GM23338 (cell line): ENCODE measurements at regions not wholly inside any gene's neighbourhood (a gene's known extent, or its start where the extent isn't known, plus 50 kb on each side); places are given as distances from the start of the nearest gene placed in this dataset.

Experiments
- ATAC-seq: fragments of 200-7000 bp; cut with Tn5 transposase; 3 replicates; pipeline ENCODE4 v1.9.1; 2020
- DNase-seq: peaks from one replicate; pipeline ENCODE4 v3.0.0-alpha.2; 2015; ENCODE audit warnings: low spot score
- H2AFZ ChIP-seq: fragments of 200-600 bp; sonication (generic); 2 replicates; pipeline ENCODE4 v1.8.0; 2016; ENCODE audit warnings: antibody characterized with exemption, mild to moderate bottlenecking, moderate library complexity
- H3F3A ChIP-seq: fragments of 200-600 bp; sonication (generic); replicated peaks from 2 replicates; pipeline ENCODE4 v1.8.0; 2017; ENCODE audit warnings: antibody characterized with exemption, mixed run types, low read depth
- H3K27ac ChIP-seq: fragments of 200-600 bp; sonication (generic); 2 replicates; pipeline ENCODE4 v1.6.1; 2016; ENCODE audit warnings: low read depth
- H3K27me3 ChIP-seq: fragments of 200-600 bp; sonication (generic); 2 replicates; pipeline ENCODE4 v1.8.0; 2016; ENCODE audit warnings: mild to moderate bottlenecking, mixed run types, moderate library complexity; ENCODE audit not compliant: insufficient read depth
- H3K36me3 ChIP-seq: fragments of 200-600 bp; sonication (generic); 2 replicates; pipeline ENCODE4 v1.8.0; 2016; ENCODE audit warnings: mild to moderate bottlenecking; ENCODE audit not compliant: insufficient read depth
- H3K4me1 ChIP-seq: fragments of 200-600 bp; sonication (generic); 2 replicates; pipeline ENCODE4 v1.8.0; 2016; ENCODE audit warnings: mild to moderate bottlenecking, moderate library complexity; ENCODE audit not compliant: insufficient read depth
- H3K4me2 ChIP-seq: fragments of 200-600 bp; sonication (generic); 2 replicates; pipeline ENCODE4 v1.7.1; 2017; ENCODE audit warnings: mixed run types
- H3K4me3 ChIP-seq: fragments of 200-600 bp; sonication (generic); 2 replicates; pipeline ENCODE4 v1.6.1; 2016; ENCODE audit warnings: mixed run types
- H3K79me2 ChIP-seq: fragments of 200-600 bp; sonication (generic); replicated peaks from 2 replicates; pipeline ENCODE4 v1.8.0; 2017; ENCODE audit warnings: mild to moderate bottlenecking; ENCODE audit not compliant: insufficient read depth
- H3K9me2 ChIP-seq: fragments of 200-600 bp; sonication (generic); 2 replicates; pipeline ENCODE4 v1.8.0; 2017; ENCODE audit not compliant: insufficient read depth
- H4K20me1 ChIP-seq: fragments of 200-600 bp; sonication (generic); replicated peaks from 2 replicates; pipeline ENCODE4 v1.8.0; 2017; ENCODE audit warnings: mild to moderate bottlenecking; ENCODE audit not compliant: insufficient read depth
- H3K27ac Mint-ChIP-seq: 2 replicates; pipeline ENCODE4 v1.8.0; 2020; ENCODE audit warnings: inconsistent platforms, mild to moderate bottlenecking, moderate library complexity, mixed read lengths
- H3K27me3 Mint-ChIP-seq: 3 replicates; pipeline ENCODE4 v1.8.0; 2022; ENCODE audit warnings: low read depth, mild to moderate bottlenecking, moderate library complexity, mixed read lengths, inconsistent platforms; ENCODE audit not compliant: insufficient read depth, poor library complexity
- H3K36me3 Mint-ChIP-seq: 3 replicates; pipeline ENCODE4 v1.8.0; 2021; ENCODE audit warnings: low read depth, mild to moderate bottlenecking, inconsistent platforms, moderate library complexity, mixed read lengths
- H3K4me1 Mint-ChIP-seq: 3 replicates; pipeline ENCODE4 v1.8.0; 2020; ENCODE audit warnings: mild to moderate bottlenecking, inconsistent platforms, mixed read lengths
- H3K4me3 Mint-ChIP-seq: 3 replicates; pipeline ENCODE4 v1.8.0; 2021; ENCODE audit warnings: moderate library complexity, mild to moderate bottlenecking, inconsistent platforms, mixed read lengths
- H3K9me3 Mint-ChIP-seq: 3 replicates; pipeline ENCODE4 v1.8.0; 2020; ENCODE audit warnings: moderate library complexity, mild to moderate bottlenecking, inconsistent platforms, mixed read lengths
- EZH2 ChIP-seq: fragments of 200-600 bp; sonication (generic); IDR thresholded peaks from one replicate; pipeline ENCODE4 v1.8.0; 2017; ENCODE audit warnings: antibody characterized with exemption, mild to moderate bottlenecking, low read depth; ENCODE audit not compliant: unreplicated experiment
- NANOG ChIP-seq: IDR thresholded peaks from 2 replicates; pipeline ENCODE4 v1.6.1; 2016; ENCODE audit warnings: antibody characterized with exemption, borderline replicate concordance
- STAT1 ChIP-seq: IDR thresholded peaks from one replicate; pipeline ENCODE4 v1.6.1; 2016; ENCODE audit warnings: antibody characterized with exemption; ENCODE audit not compliant: unreplicated experiment
- TF ChIP-seq, protein P1 (sequence below): fragments of 250-450 bp; sonication (Bioruptor Pico); IDR thresholded peaks from 2 replicates; pipeline ENCODE4 v1.5.0; 2020; ENCODE audit warnings: mild to moderate bottlenecking, moderate library complexity
- TF ChIP-seq, protein P2 (sequence below), 2 experiments: fragments of 200-600 bp in 1 of 2; sonication (generic) in 1 of 2; conservative IDR thresholded peaks; 2 replicates each; pipeline versions ENCODE4 v1.5.1 to v1.6.1; 2016 to 2017; ENCODE audit warnings: antibody characterized with exemption in 2 of 2, low read depth in 2 of 2, mild to moderate bottlenecking in 2 of 2, moderate library complexity in 1 of 2

DNA sequence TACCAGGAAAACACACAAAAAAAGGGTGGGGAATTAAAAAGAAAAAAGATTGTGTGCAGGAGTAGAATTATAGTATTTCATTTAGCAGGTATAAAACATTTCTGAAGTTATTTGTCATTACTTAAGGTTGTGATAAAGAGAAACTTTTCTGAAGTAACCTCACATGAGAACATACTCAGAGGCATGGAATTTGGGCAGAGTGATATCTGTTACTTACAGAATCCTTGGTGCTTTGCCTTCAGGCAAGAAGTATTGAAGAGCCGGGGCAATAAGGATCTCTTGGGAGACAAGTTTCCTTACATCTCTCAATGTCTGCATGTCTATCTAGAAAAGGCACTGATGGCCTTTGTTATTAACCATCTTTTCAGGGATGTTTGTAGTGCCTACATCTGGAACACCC lies 179.7 kb upstream of the ROBO1 start (continued):
- TF ChIP-seq, protein P1, sequence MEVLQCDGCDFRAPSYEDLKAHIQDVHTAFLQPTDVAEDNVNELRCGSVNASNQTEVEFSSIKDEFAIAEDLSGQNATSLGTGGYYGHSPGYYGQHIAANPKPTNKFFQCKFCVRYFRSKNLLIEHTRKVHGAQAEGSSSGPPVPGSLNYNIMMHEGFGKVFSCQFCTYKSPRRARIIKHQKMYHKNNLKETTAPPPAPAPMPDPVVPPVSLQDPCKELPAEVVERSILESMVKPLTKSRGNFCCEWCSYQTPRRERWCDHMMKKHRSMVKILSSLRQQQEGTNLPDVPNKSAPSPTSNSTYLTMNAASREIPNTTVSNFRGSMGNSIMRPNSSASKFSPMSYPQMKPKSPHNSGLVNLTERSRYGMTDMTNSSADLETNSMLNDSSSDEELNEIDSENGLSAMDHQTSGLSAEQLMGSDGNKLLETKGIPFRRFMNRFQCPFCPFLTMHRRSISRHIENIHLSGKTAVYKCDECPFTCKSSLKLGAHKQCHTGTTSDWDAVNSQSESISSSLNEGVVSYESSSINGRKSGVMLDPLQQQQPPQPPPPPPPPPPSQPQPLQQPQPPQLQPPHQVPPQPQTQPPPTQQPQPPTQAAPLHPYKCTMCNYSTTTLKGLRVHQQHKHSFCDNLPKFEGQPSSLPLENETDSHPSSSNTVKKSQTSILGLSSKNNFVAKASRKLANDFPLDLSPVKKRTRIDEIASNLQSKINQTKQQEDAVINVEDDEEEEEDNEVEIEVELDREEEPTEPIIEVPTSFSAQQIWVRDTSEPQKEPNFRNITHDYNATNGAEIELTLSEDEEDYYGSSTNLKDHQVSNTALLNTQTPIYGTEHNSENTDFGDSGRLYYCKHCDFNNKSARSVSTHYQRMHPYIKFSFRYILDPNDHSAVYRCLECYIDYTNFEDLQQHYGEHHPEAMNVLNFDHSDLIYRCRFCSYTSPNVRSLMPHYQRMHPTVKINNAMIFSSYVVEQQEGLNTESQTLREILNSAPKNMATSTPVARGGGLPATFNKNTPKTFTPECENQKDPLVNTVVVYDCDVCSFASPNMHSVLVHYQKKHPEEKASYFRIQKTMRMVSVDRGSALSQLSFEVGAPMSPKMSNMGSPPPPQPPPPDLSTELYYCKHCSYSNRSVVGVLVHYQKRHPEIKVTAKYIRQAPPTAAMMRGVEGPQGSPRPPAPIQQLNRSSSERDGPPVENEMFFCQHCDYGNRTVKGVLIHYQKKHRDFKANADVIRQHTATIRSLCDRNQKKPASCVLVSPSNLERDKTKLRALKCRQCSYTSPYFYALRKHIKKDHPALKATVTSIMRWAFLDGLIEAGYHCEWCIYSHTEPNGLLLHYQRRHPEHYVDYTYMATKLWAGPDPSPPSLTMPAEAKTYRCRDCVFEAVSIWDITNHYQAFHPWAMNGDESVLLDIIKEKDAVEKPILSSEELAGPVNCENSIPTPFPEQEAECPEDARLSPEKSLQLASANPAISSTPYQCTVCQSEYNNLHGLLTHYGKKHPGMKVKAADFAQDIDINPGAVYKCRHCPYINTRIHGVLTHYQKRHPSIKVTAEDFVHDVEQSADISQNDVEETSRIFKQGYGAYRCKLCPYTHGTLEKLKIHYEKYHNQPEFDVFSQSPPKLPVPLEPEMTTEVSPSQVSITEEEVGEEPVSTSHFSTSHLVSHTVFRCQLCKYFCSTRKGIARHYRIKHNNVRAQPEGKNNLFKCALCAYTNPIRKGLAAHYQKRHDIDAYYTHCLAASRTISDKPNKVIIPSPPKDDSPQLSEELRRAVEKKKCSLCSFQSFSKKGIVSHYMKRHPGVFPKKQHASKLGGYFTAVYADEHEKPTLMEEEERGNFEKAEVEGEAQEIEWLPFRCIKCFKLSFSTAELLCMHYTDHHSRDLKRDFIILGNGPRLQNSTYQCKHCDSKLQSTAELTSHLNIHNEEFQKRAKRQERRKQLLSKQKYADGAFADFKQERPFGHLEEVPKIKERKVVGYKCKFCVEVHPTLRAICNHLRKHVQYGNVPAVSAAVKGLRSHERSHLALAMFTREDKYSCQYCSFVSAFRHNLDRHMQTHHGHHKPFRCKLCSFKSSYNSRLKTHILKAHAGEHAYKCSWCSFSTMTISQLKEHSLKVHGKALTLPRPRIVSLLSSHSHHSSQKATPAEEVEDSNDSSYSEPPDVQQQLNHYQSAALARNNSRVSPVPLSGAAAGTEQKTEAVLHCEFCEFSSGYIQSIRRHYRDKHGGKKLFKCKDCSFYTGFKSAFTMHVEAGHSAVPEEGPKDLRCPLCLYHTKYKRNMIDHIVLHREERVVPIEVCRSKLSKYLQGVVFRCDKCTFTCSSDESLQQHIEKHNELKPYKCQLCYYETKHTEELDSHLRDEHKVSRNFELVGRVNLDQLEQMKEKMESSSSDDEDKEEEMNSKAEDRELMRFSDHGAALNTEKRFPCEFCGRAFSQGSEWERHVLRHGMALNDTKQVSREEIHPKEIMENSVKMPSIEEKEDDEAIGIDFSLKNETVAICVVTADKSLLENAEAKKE (CRISPR knock-in tag), result no peak
- TF ChIP-seq, protein P2, sequence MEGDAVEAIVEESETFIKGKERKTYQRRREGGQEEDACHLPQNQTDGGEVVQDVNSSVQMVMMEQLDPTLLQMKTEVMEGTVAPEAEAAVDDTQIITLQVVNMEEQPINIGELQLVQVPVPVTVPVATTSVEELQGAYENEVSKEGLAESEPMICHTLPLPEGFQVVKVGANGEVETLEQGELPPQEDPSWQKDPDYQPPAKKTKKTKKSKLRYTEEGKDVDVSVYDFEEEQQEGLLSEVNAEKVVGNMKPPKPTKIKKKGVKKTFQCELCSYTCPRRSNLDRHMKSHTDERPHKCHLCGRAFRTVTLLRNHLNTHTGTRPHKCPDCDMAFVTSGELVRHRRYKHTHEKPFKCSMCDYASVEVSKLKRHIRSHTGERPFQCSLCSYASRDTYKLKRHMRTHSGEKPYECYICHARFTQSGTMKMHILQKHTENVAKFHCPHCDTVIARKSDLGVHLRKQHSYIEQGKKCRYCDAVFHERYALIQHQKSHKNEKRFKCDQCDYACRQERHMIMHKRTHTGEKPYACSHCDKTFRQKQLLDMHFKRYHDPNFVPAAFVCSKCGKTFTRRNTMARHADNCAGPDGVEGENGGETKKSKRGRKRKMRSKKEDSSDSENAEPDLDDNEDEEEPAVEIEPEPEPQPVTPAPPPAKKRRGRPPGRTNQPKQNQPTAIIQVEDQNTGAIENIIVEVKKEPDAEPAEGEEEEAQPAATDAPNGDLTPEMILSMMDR (conservative IDR thresholded peaks at IDR 0.05; ENCODE audit: low read depth in 2 of 2), result no peak
- TF ChIP-seq EZH2 (no peak), STAT1 (no peak)

DNA sequence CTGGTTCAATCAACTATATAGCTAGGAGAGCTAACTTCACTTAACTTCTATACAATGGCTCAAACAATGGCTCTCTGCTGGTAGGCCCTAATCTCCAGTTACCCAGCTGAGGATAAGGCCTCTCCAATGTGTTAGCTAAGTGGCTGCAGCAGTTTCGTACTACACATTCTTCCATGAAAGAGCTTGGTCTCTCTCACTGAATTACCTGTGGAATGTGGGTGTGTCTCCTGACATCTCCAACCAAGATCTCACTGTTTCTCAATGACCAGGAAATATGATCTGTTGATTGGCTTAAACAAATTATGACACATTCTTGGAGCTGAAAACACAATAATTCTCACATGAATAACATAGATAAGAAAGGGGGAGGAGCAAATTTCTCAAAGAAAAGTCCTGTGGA lies 169.8 kb upstream of the ROBO1 start:
- Histone ChIP-seq H3K36me3 (no peaks in the 10 kb centered on the region), H3K4me2 (no peak overlapping the region), H3K27ac (no peak overlapping the region), H3K4me3 (no peak overlapping the region), H3F3A (no peaks in the 10 kb centered on the region), H2AFZ (no peak overlapping the region), H3K79me2 (no peaks in the 10 kb centered on the region), H3K27me3 (no peaks in the 10 kb centered on the region), H4K20me1 (no peaks in the 10 kb centered on the region), H3K9me2 (no peaks in the 10 kb centered on the region), H3K4me1 (no peaks in the 10 kb centered on the region)
- peaks cover 15% of the 10 kb centered on the region for H3K4me1 Mint-ChIP-seq
- TF ChIP-seq NANOG, result no peak
- TF ChIP-seq, protein P1 (CRISPR knock-in tag), result peak; percentile 74; the same call in 1 of the 2 replicates
- H3K36me3 Mint-ChIP-seq, result no peaks in the 10 kb centered on the region
- peak; percentile 54 for DNase-seq
- H3K9me3 Mint-ChIP-seq, result no peaks in the 10 kb centered on the region
- no peak overlapping the region for H3K4me3 Mint-ChIP-seq
- no peaks in the 10 kb centered on the region for H3K27me3 Mint-ChIP-seq
- peak; percentile 98 for ATAC-seq
- no peak overlapping the region for H3K27ac Mint-ChIP-seq
